ENCODE measurements at regions not wholly inside any gene's neighbourhood (a gene's known extent, or its start where the extent isn't known, plus 50 kb on each side); places are given as distances from the start of the nearest gene placed in this dataset.

DNA sequence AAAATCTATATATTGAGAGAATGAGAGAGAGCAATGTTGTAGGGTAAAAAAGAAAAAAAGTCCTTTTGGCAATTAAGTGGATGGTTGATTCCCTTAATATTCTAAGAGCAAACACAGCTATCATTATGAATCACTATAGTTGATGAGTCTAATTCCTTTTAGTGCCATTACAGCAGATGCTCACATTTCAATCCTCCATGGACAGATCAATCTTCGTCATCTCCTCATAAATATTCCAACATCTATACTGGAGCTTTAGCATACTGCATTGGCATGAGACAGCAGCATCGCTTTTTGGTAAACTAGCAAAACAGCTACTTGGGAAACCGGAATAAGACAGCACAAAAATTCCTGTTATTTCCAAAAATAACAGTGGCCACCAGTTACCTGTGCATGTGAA is 796.7 kb downstream of the QKI start:
- ChIA-PET CTCF (ENCODE audit: low intra/inter-chr PET ratio) (no interaction called here), POLR2A (no interaction called here)
- no peak overlapping the region for H3K27ac ChIP-seq (ENCODE audit: extremely low read depth, low read depth, low read length)
- H4K20me1 ChIP-seq (replicated peaks; ENCODE audit: control insufficient read depth, insufficient read depth, low read length), result no peaks in the 10 kb centered on the region
- H3K4me3 ChIP-seq, result no peak overlapping the region
- no peak for DNase-seq (ENCODE audit: extremely low read depth in 1 of 4, low spot score in 3 of 4)
- no peaks in the 10 kb centered on the region for H3K9me1 ChIP-seq (ENCODE audit: control insufficient read depth, insufficient read depth, low read length)
- no peak overlapping the region for H2AFZ ChIP-seq (ENCODE audit: low read depth, low read length)
- intact Hi-C loops (cut with micrococcal nuclease), result no loop called here
- no peak overlapping the region for H3K9ac ChIP-seq (ENCODE audit: insufficient read depth in 1 of 2, low read depth in 2 of 2, low read length in 2 of 2)
- H3K4me1 ChIP-seq (replicated peaks in 1 of 2; ENCODE audit: control insufficient read depth in 2 of 2, insufficient read depth in 2 of 2, low read length in 2 of 2), result no peaks in the 10 kb centered on the region
- no TSS peak for BruUV-seq (replicated peaks)
- H3K27me3 ChIP-seq (ENCODE audit: control insufficient read depth in 2 of 2, insufficient read depth in 2 of 2, low read length in 2 of 2), result no peaks in the 10 kb centered on the region
- no peak for FAIRE-seq
- in situ Hi-C loops (cut with MboI), result no loop called here
- no peaks in the 10 kb centered on the region for H3K36me3 ChIP-seq (ENCODE audit: control insufficient read depth, insufficient read depth, low read length)
- H3K9me3 ChIP-seq (replicated peaks; ENCODE audit: control insufficient read depth, insufficient read depth, low read depth, low read length), result no peaks in the 10 kb centered on the region; the same call in 1 of the 2 replicates
- WGBS (ENCODE audit: insufficient coverage, low coverage, missing lambda C conversion rate), result 0% methylated on average over 3 of the region's 3 CpGs
- ATAC-seq, result no peak
- H3K79me2 ChIP-seq (ENCODE audit: control insufficient read depth, insufficient read depth, low read length), result no peaks in the 10 kb centered on the region
- no peak overlapping the region for H3K4me2 ChIP-seq (ENCODE audit: insufficient read depth, low read length)
- TF ChIP-seq, protein P1, sequence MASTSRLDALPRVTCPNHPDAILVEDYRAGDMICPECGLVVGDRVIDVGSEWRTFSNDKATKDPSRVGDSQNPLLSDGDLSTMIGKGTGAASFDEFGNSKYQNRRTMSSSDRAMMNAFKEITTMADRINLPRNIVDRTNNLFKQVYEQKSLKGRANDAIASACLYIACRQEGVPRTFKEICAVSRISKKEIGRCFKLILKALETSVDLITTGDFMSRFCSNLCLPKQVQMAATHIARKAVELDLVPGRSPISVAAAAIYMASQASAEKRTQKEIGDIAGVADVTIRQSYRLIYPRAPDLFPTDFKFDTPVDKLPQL (IDR thresholded peaks at IDR 0.05; ENCODE audit: extremely low read depth, insufficient read length), result no peak
- TF ChIP-seq ZNF583 (CRISPR knock-in tag; IDR thresholded peaks at IDR 0.05) (no peak), MAFK (IDR thresholded peaks at IDR 0.05; ENCODE audit: low read length) (no peak), ZC3H4 (CRISPR knock-in tag; IDR thresholded peaks at IDR 0.05; ENCODE audit: borderline replicate concordance) (no peak), KLF10 (CRISPR knock-in tag; IDR thresholded peaks at IDR 0.05) (no peak), PRPF4 (IDR thresholded peaks at IDR 0.05; ENCODE audit: insufficient read depth, low read depth, low read length, poor library complexity, severe bottlenecking) (no peak), NCOA1 (IDR thresholded peaks at IDR 0.05; ENCODE audit: low read depth) (no peak), ZNF431 (CRISPR knock-in tag; IDR thresholded peaks at IDR 0.05) (no peak)
- TF ChIP-seq, protein P2, sequence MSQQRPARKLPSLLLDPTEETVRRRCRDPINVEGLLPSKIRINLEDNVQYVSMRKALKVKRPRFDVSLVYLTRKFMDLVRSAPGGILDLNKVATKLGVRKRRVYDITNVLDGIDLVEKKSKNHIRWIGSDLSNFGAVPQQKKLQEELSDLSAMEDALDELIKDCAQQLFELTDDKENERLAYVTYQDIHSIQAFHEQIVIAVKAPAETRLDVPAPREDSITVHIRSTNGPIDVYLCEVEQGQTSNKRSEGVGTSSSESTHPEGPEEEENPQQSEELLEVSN (IDR thresholded peaks at IDR 0.05; ENCODE audit: borderline replicate concordance in 1 of 2, extremely low read depth in 1 of 2, insufficient read depth in 1 of 2, insufficient read length in 1 of 2, low read depth in 1 of 2, low read length in 1 of 2, poor library complexity in 1 of 2, severe bottlenecking in 1 of 2), result no peak
- TF ChIP-seq, protein P3, sequence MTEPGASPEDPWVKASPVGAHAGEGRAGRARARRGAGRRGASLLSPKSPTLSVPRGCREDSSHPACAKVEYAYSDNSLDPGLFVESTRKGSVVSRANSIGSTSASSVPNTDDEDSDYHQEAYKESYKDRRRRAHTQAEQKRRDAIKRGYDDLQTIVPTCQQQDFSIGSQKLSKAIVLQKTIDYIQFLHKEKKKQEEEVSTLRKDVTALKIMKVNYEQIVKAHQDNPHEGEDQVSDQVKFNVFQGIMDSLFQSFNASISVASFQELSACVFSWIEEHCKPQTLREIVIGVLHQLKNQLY (CRISPR knock-in tag; conservative IDR thresholded peaks at IDR 0.05), result no peak
- TF ChIP-seq, protein P4, sequence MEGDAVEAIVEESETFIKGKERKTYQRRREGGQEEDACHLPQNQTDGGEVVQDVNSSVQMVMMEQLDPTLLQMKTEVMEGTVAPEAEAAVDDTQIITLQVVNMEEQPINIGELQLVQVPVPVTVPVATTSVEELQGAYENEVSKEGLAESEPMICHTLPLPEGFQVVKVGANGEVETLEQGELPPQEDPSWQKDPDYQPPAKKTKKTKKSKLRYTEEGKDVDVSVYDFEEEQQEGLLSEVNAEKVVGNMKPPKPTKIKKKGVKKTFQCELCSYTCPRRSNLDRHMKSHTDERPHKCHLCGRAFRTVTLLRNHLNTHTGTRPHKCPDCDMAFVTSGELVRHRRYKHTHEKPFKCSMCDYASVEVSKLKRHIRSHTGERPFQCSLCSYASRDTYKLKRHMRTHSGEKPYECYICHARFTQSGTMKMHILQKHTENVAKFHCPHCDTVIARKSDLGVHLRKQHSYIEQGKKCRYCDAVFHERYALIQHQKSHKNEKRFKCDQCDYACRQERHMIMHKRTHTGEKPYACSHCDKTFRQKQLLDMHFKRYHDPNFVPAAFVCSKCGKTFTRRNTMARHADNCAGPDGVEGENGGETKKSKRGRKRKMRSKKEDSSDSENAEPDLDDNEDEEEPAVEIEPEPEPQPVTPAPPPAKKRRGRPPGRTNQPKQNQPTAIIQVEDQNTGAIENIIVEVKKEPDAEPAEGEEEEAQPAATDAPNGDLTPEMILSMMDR (IDR thresholded peaks at IDR 0.05 in 2 of 3, conservative IDR thresholded peaks at IDR 0.05 in 1 of 3; ENCODE audit: insufficient read depth in 2 of 3, low read depth in 1 of 3, low read length in 3 of 3), result no peak
- TF ChIP-seq, protein P5, sequence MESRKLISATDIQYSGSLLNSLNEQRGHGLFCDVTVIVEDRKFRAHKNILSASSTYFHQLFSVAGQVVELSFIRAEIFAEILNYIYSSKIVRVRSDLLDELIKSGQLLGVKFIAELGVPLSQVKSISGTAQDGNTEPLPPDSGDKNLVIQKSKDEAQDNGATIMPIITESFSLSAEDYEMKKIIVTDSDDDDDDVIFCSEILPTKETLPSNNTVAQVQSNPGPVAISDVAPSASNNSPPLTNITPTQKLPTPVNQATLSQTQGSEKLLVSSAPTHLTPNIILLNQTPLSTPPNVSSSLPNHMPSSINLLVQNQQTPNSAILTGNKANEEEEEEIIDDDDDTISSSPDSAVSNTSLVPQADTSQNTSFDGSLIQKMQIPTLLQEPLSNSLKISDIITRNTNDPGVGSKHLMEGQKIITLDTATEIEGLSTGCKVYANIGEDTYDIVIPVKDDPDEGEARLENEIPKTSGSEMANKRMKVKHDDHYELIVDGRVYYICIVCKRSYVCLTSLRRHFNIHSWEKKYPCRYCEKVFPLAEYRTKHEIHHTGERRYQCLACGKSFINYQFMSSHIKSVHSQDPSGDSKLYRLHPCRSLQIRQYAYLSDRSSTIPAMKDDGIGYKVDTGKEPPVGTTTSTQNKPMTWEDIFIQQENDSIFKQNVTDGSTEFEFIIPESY (CRISPR knock-in tag; IDR thresholded peaks at IDR 0.05), result no peak
- TF ChIP-seq, protein P6, sequence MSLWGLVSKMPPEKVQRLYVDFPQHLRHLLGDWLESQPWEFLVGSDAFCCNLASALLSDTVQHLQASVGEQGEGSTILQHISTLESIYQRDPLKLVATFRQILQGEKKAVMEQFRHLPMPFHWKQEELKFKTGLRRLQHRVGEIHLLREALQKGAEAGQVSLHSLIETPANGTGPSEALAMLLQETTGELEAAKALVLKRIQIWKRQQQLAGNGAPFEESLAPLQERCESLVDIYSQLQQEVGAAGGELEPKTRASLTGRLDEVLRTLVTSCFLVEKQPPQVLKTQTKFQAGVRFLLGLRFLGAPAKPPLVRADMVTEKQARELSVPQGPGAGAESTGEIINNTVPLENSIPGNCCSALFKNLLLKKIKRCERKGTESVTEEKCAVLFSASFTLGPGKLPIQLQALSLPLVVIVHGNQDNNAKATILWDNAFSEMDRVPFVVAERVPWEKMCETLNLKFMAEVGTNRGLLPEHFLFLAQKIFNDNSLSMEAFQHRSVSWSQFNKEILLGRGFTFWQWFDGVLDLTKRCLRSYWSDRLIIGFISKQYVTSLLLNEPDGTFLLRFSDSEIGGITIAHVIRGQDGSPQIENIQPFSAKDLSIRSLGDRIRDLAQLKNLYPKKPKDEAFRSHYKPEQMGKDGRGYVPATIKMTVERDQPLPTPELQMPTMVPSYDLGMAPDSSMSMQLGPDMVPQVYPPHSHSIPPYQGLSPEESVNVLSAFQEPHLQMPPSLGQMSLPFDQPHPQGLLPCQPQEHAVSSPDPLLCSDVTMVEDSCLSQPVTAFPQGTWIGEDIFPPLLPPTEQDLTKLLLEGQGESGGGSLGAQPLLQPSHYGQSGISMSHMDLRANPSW (CRISPR knock-in tag; IDR thresholded peaks at IDR 0.05), result no peak

Data from K562 (cell line).